Fibroblast of skin of abdomen (primary cell): ENCODE measurements at regions not wholly inside any gene's neighbourhood (a gene's known extent, or its start where the extent isn't known, plus 50 kb on each side); places are given as distances from the start of the nearest gene placed in this dataset.
A peak's percentile ranks its signal among the peaks of the same experiment; 100 is the strongest.
"Not testable (repeated sequence)": the region's sequence is repeated elsewhere in the genome, so short reads cannot be mapped to it uniquely, and the experiment has no call there.

Source experiments
- DNase-seq: peaks from one replicate; pipeline ENCODE4 v3.0.0-alpha.2; 2013

GRCh38 chr7:109647263-109647662 is 1077.6 kb downstream of the DNAJB9 start:
- DNase-seq = not testable (repeated sequence)

- DNase-seq = no peak
These were observed 1089.6 kb downstream of the DNAJB9 start for GRCh38 chr7:109659261-109659660.

GRCh38 chr7:109660401-109660800 is 1090.7 kb downstream of the DNAJB9 start:
- no peak for DNase-seq

- no peak for DNase-seq
These were observed 1094.1 kb downstream of the DNAJB9 start for GRCh38 chr7:109663806-109664205.

- DNase-seq = not testable (repeated sequence)
These were observed 1117.6 kb downstream of the DNAJB9 start for GRCh38 chr7:109687269-109687668.

GRCh38 chr7:109692613-109693012 is 1122.9 kb downstream of the DNAJB9 start:
- DNase-seq = not testable (repeated sequence)

GRCh38 chr7:109694149-109695071 is 1124.7 kb downstream of the DNAJB9 start:
- DNase-seq = no peak

- DNase-seq = no peak
These were observed 1125.7 kb downstream of the DNAJB9 start for GRCh38 chr7:109695419-109695818.

GRCh38 chr7:109696723-109697122 is 1127.0 kb downstream of the DNAJB9 start:
- no peak for DNase-seq

- DNase-seq = no peak
These were observed 1130.0 kb downstream of the DNAJB9 start for GRCh38 chr7:109699661-109700060.

- DNase-seq = no peak
These were observed 1143.7 kb downstream of the DNAJB9 start for GRCh38 chr7:109713366-109713765.

GRCh38 chr7:109719359-109719758 is 1149.7 kb downstream of the DNAJB9 start:
- not testable (repeated sequence) for DNase-seq

GRCh38 chr7:109734601-109735000 is 1164.9 kb downstream of the DNAJB9 start:
- no peak for DNase-seq

- DNase-seq = no peak
These were observed 1166.2 kb downstream of the DNAJB9 start for GRCh38 chr7:109735881-109736280.

GRCh38 chr7:109745677-109746410 is 1176.2 kb downstream of the DNAJB9 start:
- DNase-seq = no peak

- DNase-seq = peak; percentile 54
These were observed 1181.6 kb downstream of the DNAJB9 start for GRCh38 chr7:109751241-109751640.

- DNase-seq = no peak
These were observed 1182.4 kb downstream of the DNAJB9 start for GRCh38 chr7:109752068-109752467.

GRCh38 chr7:109757713-109758112 is 1188.0 kb downstream of the DNAJB9 start:
- no peak for DNase-seq

GRCh38 chr7:109763611-109764010 is 1193.9 kb downstream of the DNAJB9 start:
- DNase-seq = no peak

GRCh38 chr7:109772161-109772560 is 1202.5 kb downstream of the DNAJB9 start:
- no peak for DNase-seq

- no peak for DNase-seq
These were observed 1213.1 kb downstream of the DNAJB9 start for GRCh38 chr7:109782806-109783205.

- DNase-seq = no peak
These were observed 1236.9 kb downstream of the DNAJB9 start for GRCh38 chr7:109806548-109806947.

- DNase-seq = no peak
These were observed 1251.5 kb downstream of the DNAJB9 start for GRCh38 chr7:109821156-109821555.

- DNase-seq = peak; percentile 13
These were observed 1256.1 kb upstream of the LRRN3 start for GRCh38 chr7:109834851-109835250.
